GM18867 (cell line): ENCODE measurements at regions not wholly inside any gene's neighbourhood (a gene's known extent, or its start where the extent isn't known, plus 50 kb on each side); places are given as distances from the start of the nearest gene placed in this dataset.

Experiments used
- ATAC-seq: cut with Tn5 transposase; IDR thresholded peaks from one replicate; pipeline ENCODE4 v1.9.1; 2021; ENCODE audit warnings: mild to moderate bottlenecking, moderate library complexity; ENCODE audit not compliant: unreplicated experiment

DNA sequence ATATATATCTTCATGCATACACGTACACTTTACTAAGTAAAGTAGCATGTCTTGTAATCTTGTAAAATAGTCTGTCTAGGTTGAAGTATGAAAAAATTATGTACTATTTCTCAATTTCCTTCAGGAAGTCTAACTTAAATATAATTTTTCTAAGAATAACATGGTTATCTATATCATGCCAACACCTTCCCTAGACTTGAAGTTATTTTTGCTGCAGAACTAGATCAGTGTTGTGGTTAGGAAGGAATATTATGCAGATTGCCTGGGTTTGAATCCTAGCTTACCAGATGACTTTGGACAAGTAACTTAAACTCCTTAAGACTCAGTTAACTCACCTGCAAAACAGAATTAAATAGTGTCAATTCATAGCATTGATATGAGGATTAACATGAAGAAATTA lies 142.2 kb upstream of the SEMA3A start:
- no peak for ATAC-seq

DNA sequence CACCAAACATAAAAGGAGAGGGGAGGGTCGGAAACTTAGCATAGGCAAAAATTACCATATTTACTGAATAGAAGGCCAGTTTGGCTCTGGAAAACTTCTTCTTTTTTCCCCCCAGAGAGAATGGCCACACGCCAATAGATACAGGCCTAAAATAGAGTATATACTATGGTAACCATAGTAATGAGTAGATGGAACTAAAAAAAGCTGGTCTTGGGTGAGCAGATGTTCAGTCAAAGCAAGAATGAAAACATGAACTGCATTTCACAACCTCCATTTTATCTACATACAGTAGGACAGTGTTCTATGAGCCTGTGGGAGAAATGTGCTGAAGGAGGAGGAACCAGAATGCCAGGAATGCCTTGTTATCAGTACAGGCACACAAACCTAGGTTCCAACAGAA lies 141.7 kb upstream of the SEMA3A start:
- peak; percentile 72 for ATAC-seq

DNA sequence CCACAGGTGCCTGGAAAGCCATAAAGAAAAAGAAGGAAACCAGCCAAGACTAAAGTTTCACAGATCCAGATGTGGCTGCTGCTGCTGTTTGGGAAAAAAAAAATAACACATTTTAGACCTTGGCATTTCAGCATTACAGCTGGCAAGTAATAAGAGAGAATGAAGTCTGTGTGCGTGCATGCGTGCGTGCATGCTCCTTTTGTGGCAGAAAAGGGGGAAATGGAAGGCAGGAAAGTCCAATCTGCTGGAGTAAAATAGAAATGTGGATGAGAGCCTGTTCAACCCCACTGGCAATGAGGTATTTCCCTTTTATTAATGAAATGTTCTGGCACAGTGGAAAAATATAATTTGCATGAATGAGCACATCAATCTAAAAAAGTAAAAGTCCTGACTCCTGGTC lies 137.0 kb upstream of the SEMA3A start:
- no peak for ATAC-seq

DNA sequence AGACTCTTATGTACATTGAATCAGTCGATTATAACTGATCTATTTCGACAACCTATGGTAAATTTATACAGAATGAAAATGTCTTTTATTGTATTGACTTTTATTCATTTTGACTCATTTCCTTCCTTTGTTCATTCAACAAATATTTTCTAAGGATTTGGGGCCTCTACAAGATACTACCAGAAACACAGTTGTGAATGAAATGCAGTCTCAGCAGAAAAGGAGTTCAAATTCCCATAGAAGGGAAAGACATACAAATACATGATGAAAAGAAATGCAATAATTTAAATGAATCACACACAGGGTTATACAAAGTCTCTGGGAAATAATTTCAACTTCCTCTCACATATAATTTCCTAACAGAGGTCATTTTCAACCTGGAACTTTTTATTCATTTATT lies 134.0 kb upstream of the SEMA3A start:
- no peak for ATAC-seq

DNA sequence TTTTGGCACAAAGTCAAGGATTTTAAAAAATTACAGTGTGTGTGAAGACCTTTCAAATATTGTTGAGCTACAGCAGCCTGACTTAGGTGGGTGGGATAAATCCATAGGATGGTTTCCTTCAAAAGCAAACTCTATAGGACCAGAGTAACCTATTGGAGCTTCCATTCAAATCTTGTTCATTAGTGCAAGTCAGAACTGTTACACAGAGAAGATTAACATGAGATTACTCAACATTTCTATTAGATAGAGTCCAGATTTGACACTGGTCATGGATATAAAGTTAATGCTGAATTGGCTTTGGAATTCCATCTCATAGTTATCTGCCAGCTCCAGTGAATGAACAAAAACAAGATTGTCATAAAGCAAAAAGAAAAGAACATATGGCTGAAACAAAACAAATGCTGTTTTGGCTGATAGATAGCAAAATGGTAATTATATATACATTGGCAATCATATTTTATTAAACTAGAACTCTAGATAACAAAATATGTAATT lies 129.6 kb upstream of the SEMA3A start:
- no peak for ATAC-seq

DNA sequence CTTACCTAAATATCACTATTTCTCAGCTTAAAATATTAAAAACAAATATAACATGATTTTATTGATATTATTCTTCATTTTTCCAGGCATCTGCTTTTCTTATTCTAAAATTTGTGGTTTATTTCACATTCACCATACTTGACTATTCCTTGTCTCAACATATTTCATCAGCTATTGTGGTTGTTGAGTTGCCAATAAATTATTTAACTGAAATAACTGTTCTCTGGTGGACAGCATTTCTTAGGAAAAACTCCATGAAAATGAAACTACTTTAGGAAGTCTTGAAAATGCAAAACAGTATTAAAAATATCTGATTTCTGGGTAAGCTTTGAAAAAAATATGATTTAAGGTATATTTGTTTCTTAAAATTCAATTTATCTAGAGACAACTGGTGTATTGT lies 122.9 kb upstream of the SEMA3A start:
- no peak for ATAC-seq

DNA sequence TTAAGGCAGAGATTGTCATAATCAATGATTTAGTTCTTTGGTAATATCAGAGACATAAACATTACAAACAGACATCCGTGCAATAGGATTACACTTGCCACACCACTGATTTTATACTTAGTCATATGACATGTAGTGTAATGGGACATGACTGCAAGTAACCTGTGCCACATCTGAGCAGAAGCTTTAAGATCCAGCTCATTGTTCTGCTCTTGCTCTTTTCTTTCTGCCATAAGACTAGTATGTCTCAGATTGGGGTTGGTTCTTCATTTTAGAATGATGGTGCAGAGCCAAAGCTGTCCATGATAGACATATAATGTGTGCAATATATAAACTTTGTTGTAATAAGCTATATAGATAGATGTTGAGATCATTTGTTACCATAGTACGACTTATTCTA lies 119.7 kb upstream of the SEMA3A start:
- ATAC-seq, result no peak

- ATAC-seq, result no peak
These were observed 109.8 kb upstream of the SEMA3A start for GRCh38 chr7:84304407-84304806.

DNA sequence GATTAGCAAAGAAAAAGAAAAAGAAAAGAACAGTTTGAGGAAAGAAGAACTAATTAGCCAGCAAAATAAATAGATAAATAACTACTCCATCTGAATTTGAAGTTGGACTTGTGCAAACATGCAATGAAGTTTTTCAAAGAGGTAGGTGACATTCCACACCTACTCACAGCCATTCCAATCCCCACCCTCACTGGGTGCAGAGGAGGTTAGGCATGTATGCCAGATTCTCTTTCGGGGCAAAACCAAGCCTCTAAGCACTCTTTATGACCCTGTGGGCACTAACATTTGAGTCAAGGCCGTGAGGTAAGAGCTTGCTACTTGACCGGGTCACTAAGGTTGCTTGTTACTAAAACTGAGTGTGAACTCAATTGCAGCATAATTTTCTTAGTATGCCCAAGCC lies 108.4 kb upstream of the SEMA3A start:
- ATAC-seq, result no peak

DNA sequence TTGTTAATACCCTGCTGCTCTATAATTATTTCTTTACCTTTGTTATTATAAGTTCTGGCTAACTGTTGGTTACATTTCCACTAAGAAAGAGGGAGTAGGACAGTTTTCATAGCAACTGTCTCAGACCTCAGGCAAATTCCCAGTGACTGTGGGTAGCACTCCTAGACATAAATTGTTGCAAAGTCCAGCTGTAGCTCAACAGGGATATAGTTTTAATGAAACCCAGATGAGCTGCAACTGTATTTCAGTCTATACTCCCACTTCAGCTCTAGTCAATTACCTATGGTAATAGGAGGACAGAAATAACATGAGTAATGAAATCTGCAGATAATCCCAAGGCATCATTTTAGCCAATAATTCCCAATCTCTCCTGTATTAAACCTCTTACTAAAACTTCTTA lies 103.0 kb upstream of the SEMA3A start:
- ATAC-seq, result no peak

GRCh38 chr7:84294847-84295455 lies 100.4 kb upstream of the SEMA3A start:
- no peak for ATAC-seq

DNA sequence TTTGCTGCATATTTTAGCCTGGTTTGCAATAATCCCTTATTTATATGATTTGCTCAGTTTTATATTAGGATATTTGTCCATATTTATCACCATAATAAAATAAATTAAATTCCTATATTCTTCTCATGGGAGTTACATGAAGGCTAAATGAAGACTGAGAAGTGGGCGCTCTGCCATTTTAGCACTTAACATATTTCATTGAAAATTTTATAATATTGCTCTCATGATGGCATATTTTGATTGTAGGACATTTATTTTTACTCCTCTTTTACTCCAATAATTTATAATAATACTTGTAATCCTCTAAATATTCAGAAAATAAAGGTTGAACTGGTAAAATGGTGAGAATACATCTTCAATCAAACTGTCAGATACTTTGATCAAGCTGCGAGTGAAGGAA lies 99.8 kb upstream of the SEMA3A start:
- no peak for ATAC-seq

DNA sequence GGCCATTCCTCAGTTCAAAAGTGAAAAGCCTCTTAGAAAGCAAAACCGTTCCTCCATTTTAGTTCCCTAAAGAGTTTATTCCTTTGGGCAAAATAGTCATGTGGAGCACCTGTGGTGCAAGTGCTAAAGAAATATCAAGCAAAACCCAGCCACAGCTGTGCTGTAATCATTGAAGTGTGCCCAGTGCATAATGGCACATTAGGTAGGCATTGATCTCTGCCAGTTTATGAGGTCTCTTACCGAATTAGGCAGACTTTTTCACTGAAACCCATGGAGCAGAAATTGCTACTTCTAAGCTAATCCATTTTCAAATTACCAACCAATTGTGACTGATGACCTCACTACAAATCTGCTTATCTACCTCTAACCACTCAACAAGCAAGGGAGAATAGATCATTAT lies 97.2 kb upstream of the SEMA3A start:
- ATAC-seq, result no peak

DNA sequence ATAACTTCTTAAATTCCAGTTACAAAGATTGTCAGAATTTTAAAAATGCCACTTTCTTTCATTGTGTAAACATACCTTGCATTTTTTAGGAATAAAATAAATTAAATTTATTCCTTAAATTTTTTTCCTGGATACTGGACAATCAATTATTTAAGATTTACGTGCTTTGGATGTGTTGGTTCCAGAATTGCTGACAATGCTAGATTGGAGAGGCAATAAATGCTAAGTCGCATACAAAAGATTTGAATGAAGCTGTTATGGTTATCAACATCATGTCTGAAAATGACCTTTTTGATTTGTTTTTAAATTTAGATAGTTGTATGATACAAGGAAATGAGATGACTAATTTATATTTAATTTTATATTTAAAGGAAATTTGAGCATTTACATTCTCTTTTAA lies 89.2 kb upstream of the SEMA3A start:
- no peak for ATAC-seq

DNA sequence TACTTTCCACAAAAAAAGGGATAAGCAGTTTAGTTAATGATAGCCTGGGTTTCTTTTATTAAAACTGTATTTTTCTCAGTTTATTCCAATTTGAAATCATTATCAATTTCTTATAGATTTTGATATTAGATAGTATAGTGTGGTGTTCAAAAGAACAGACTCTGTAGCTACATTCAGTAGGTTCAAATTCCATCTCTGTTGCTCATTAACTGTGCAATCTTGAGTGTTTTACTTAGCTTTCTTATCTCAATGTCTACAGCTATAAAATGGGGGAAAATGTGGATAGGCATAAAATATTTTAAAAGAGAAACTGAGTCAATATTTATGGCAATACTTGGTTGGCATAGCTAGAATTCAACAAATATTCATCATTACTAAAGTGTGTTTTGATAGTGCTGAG lies 86.9 kb upstream of the SEMA3A start:
- ATAC-seq, result no peak

DNA sequence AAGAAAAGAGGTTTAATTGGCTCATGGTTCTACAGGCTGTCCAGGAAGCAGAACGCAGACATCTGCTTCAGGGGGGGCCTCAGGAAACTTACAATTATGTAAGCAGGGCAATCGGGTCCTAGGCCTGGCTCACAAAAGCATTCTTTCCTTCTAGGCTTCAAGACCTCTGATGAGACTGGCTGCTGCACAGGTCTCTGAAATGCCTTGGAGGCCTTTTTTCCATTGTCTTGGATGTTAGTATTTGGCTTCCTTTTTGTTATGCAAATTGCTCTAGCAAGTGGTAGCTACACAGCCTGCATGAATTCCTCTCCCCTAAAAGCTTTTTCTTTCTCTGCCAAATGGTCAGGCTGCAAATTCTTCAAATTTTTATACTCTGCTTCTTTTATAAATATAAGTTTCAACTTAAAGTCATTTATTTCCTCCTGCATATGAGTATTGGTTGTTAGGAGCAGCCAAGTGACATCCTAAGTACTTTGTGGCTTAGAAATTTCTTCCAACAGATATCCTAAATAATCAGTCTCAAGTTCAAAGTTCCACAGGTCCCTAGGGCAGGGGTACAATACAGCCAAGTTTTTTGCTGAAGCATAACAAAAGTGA lies 83.1 kb upstream of the SEMA3A start:
- ATAC-seq, result no peak

DNA sequence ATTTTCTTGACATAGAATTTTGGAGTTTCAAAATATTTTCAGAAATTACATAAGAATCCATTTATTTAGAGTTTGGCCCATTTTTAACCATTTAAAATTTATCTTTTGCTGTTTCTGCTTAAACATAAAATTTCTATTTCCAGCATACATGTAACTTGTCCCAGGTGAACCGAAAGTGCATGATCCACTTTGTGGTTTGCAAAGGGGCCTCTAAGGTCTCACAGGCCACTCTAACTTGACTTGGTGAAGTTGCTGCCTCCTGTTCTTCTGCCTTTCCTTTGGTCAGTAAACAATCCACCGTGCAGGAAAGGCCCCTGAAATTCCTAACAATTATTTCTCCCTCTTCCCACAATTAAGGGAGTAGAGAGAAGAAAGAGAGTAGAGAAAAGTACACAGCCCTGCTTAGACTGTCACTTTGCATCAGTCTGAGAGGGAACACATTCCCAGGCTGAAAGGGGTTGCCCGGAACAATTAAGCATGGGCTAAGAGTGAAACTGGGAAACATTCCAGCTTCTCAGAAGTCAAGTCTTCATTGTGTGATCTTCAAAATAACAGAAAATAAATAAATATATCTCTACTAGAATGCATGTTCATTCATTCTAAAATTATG lies 79.5 kb upstream of the SEMA3A start:
- ATAC-seq, result no peak

DNA sequence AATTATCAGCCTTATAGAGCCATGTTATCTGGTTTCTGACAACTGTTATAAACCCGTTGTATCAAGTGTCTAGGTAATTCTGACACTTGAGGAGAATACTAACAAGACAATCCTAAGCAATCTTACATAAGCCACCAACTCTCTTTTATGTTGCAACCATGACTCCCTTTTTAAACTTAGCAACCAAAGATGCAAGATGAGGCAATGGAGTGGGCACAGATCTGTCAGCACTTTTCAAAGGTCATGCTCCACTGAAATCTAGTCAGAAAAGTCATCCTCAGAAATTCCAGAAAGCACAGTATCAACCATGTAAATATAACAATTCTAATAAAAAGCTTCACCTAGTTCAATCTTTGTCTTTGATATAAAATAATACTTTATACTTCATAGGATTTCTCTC lies 77.0 kb upstream of the SEMA3A start:
- ATAC-seq, result no peak

- no peak for ATAC-seq
These were observed 69.8 kb upstream of the SEMA3A start for GRCh38 chr7:84264396-84264795.

DNA sequence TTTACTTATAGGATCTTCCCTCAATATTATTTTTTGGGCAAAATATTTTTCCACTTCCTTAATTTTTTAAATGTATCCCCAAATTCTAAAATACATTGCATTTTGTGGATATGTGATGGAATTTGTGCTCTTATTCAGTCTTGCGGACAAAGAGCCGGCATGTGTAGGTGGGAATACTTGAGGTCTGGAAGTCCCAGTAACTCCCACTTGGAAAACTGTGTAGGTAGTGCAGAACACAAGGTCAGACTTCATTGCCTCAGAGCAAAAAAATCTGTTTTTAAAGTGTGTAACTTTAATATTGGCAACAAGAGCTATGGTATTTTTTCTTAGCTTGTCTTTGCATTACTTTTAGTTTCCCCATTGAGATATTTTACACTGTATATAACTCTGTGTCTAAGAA lies 68.5 kb upstream of the SEMA3A start:
- no peak for ATAC-seq

DNA sequence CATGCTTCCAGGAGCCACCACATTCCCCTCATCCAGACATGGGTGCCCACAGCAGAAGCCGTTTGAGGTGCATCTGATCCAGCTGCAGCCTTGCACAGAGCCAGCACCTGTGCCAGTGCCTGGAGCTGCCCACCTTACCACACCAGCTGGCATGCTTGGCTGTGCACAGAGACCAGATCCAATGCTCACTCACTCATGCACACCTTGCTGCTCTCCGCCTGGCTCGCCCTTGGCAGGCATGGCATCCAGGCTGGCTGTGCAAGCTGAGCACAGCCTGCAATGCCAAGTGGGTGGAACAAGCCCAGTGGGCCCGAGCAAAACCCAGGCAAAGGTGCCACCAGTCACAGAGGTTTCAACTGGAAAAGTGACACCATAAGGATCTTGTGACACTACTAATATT lies 66.9 kb upstream of the SEMA3A start:
- ATAC-seq, result no peak

- ATAC-seq, result no peak
These were observed 64.0 kb upstream of the SEMA3A start for GRCh38 chr7:84258628-84259027.

DNA sequence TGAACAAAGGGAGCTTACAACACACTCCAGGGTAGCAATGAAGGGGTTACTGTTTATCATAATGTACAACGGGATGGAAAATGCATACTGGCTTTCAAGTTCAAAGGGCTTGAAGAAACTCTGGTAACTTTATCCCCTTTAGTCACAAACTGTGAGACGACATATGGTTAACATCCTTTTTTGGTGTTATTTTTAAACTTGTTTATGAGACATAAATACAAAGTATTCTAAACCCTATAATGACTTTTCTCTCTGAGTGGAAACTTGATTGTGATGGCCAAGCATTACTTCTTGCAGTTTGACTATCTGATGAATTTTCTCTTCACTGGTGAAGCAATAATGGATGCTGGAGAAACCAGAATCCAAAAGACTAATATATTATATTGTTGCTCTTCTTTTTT lies 62.0 kb upstream of the SEMA3A start:
- ATAC-seq, result no peak
